ENCODE measurements at regions not wholly inside any gene's neighbourhood (a gene's known extent, or its start where the extent isn't known, plus 50 kb on each side); places are given as distances from the start of the nearest gene placed in this dataset.

- POLR2A ChIA-PET: no interaction called here
- DNase-seq (ENCODE audit: low read depth, low spot score) (no peak), ATAC-seq (no peak)
- TF ChIP-seq POLR2AphosphoS5 (IDR thresholded peaks at IDR 0.05; ENCODE audit: low read depth, low read length): no peak
- TF ChIP-seq TCF7L2 (IDR thresholded peaks at IDR 0.05; ENCODE audit: low read depth, low read length): no peak
- TF ChIP-seq CTCF (IDR thresholded peaks at IDR 0.05): no peak
- no peak for TF ChIP-seq REST (IDR thresholded peaks at IDR 0.05; ENCODE audit: insufficient read depth in 1 of 2, low read depth in 2 of 2, low read length in 1 of 2)
- no peak for TF ChIP-seq SIN3A (IDR thresholded peaks at IDR 0.05; ENCODE audit: borderline replicate concordance, insufficient read depth, low read depth, low read length)
- H3K27me3 ChIP-seq (ENCODE audit: control insufficient read depth, insufficient read depth, low read length): no peaks in the 10 kb centered on the region
- H3K9me3 ChIP-seq (ENCODE audit: control insufficient read depth, insufficient read depth, low read depth, low read length): no peaks in the 10 kb centered on the region
- in situ Hi-C loops (cut with HindIII; ENCODE audit: low pct_unique_long_range_greater_than_20kb, low sequenced_read_pairs) (no loop called here), intact Hi-C loops (cut with micrococcal nuclease; ENCODE audit: unreplicated experiment) (no loop called here)
- no peak overlapping the region for H3K27ac ChIP-seq (ENCODE audit: low read length)
- no peaks in the 10 kb centered on the region for H3K36me3 ChIP-seq (ENCODE audit: control insufficient read depth, insufficient read depth, low read length)
- CTCF ChIA-PET: no interaction called here
- H3K4me1 ChIP-seq (ENCODE audit: control insufficient read depth, insufficient read depth, low read length): no peaks in the 10 kb centered on the region
- no TSS peak for BruUV-seq (replicated peaks)
- no peak overlapping the region for H3K4me3 ChIP-seq (ENCODE audit: low read depth in 2 of 2, low read length in 2 of 2)
Measured at GRCh38 chr6:145502416-145502815, 232.9 kb downstream of the EPM2A start.

- ATAC-seq: no peak
- Histone ChIP-seq H3K9me3 (ENCODE audit: control insufficient read depth, insufficient read depth, low read depth, low read length) (peaks cover 20% of the 10 kb centered on the region; the same call in 1 of the 2 replicates), H3K27ac (ENCODE audit: low read length) (no peak overlapping the region), H3K4me1 (ENCODE audit: control insufficient read depth, insufficient read depth, low read length) (no peaks in the 10 kb centered on the region), H3K4me3 (ENCODE audit: low read depth in 2 of 2, low read length in 2 of 2) (no peak overlapping the region), H3K36me3 (ENCODE audit: control insufficient read depth, insufficient read depth, low read length) (no peaks in the 10 kb centered on the region), H3K27me3 (ENCODE audit: control insufficient read depth, insufficient read depth, low read length) (no peaks in the 10 kb centered on the region)
- ChIA-PET CTCF (no interaction called here), POLR2A (no interaction called here)
- TF ChIP-seq TCF7L2 (IDR thresholded peaks at IDR 0.05; ENCODE audit: low read depth, low read length): no peak
- no peak for TF ChIP-seq POLR2AphosphoS5 (IDR thresholded peaks at IDR 0.05; ENCODE audit: low read depth, low read length)
- no peak for TF ChIP-seq SIN3A (IDR thresholded peaks at IDR 0.05; ENCODE audit: borderline replicate concordance, insufficient read depth, low read depth, low read length)
- no peak for TF ChIP-seq CTCF (IDR thresholded peaks at IDR 0.05)
- no peak for TF ChIP-seq REST (IDR thresholded peaks at IDR 0.05; ENCODE audit: insufficient read depth in 1 of 2, low read depth in 2 of 2, low read length in 1 of 2)
- BruUV-seq (replicated peaks): no TSS peak
- intact Hi-C loops (cut with micrococcal nuclease; ENCODE audit: unreplicated experiment) (no loop called here), in situ Hi-C loops (cut with HindIII; ENCODE audit: low pct_unique_long_range_greater_than_20kb, low sequenced_read_pairs) (no loop called here)
- DNase-seq (ENCODE audit: low read depth, low spot score): no peak
Measured at GRCh38 chr6:145506136-145506535, 229.2 kb downstream of the EPM2A start.
